Lower leg skin (tissue), 4 donors: ENCODE measurements at regions not wholly inside any gene's neighbourhood (a gene's known extent, or its start where the extent isn't known, plus 50 kb on each side); places are given as distances from the start of the nearest gene placed in this dataset.

Experiments
- DNase-seq, 2 donors: peaks; one replicate each; pipeline ENCODE4 v3.0.0-alpha.2; 2019; ENCODE audit warnings: low spot score in 2 of 2
- H3K4me3 ChIP-seq: fragments of 200-600 bp; sonication (generic); 2 replicates; pipeline ENCODE4 v1.5.1; 2017; ENCODE audit warnings: mild to moderate bottlenecking, low read depth; ENCODE audit not compliant: poor library complexity, severe bottlenecking
- CTCF ChIP-seq, 3 donors: fragments of 450-650 bp; IDR thresholded peaks; one replicate each; pipeline ENCODE4 v1.5.1; 2016; ENCODE audit warnings: antibody characterized with exemption in 3 of 3, mild to moderate bottlenecking in 3 of 3, moderate library complexity in 2 of 3
- POLR2A ChIP-seq, 2 donors: fragments of 450-650 bp; IDR thresholded peaks; one replicate each; pipeline ENCODE4 v1.6.1; 2016 to 2017; ENCODE audit warnings: antibody characterized with exemption in 2 of 2, mild to moderate bottlenecking in 1 of 2, moderate library complexity in 1 of 2
- WGBS, 2 donors: methylation state at CpG; one replicate each; pipeline ENCODE4 v1.1.5; 2018; 5-methylcytosine and 5-hydroxymethylcytosine counted together
- intact Hi-C: fragments of 100-400 bp; cut with DNase I; formaldehyde crosslinking; loops from one replicate; pipeline ENCODE4 v1.15.0; 2023; ENCODE audit warnings: low total_unique reads

- no peak overlapping the region for H3K4me3 ChIP-seq
- 43 to 48% methylated on average over 11 of the region's 11 CpGs for WGBS, 2 donors
- intact Hi-C loops = no loop called here
- TF ChIP-seq CTCF (IDR thresholded peaks at IDR 0.05) (no peak), POLR2A (IDR thresholded peaks at IDR 0.05) (no peak)
- peak in 1 of 2 donors; percentile 86 for DNase-seq
Observed at GRCh38 chr4:13988353-13989305, 361.1 kb upstream of the BOD1L1 start.

GRCh38 chr4:13989501-13989900, 362.0 kb upstream of the BOD1L1 start:
- intact Hi-C loops = no loop called here
- TF ChIP-seq CTCF (IDR thresholded peaks at IDR 0.05) (no peak), POLR2A (IDR thresholded peaks at IDR 0.05) (no peak)
- no peak overlapping the region for H3K4me3 ChIP-seq
- no peak for DNase-seq
- WGBS, 2 donors = 43 to 52% methylated on average over 6 of the region's 6 CpGs

GRCh38 chr4:13990596-13991589, 363.4 kb upstream of the BOD1L1 start:
- intact Hi-C loops = no loop called here
- TF ChIP-seq POLR2A (IDR thresholded peaks at IDR 0.05) = no peak
- no peak for TF ChIP-seq CTCF (IDR thresholded peaks at IDR 0.05)
- no peak overlapping the region for H3K4me3 ChIP-seq
- WGBS, 2 donors = 22 to 24% methylated on average over 4 of the region's 4 CpGs
- no peak for DNase-seq

GRCh38 chr4:13992041-13992440, 364.5 kb upstream of the BOD1L1 start:
- WGBS, 2 donors = 82 to 85% methylated on average over 2 of the region's 2 CpGs
- TF ChIP-seq POLR2A (IDR thresholded peaks at IDR 0.05) (no peak), CTCF (IDR thresholded peaks at IDR 0.05) (no peak)
- H3K4me3 ChIP-seq = no peak overlapping the region
- intact Hi-C loops = no loop called here
- DNase-seq = no peak

- intact Hi-C loops = no loop called here
- TF ChIP-seq CTCF (IDR thresholded peaks at IDR 0.05) (no peak), POLR2A (IDR thresholded peaks at IDR 0.05) (no peak)
- 54 to 63% methylated on average over 1 of the region's 1 CpG for WGBS, 2 donors
- H3K4me3 ChIP-seq = no peak overlapping the region
- DNase-seq = no peak
Observed at GRCh38 chr4:13992975-13993520, 365.5 kb upstream of the BOD1L1 start.
